ENCODE measurements at regions not wholly inside any gene's neighbourhood (a gene's known extent, or its start where the extent isn't known, plus 50 kb on each side); places are given as distances from the start of the nearest gene placed in this dataset.

DNA sequence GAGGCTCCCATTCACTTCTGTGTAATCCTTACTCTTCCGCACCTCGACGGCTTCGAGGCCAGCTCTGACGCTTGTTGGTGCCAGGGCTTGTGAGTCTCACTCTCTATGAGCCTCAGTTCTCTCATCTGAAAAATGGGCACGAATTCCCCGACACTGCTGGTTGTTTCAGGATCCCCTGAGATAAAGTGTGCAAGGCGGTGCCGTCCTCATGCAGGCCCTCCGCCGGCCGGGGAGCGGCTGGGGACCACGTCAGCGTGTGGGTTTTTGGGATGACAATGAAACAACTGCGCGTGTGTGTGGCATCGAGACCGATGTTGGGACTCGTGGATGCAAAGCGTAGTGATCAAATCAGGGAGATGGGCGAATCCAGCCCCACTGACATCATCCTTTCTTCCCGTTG is 75.6 kb downstream of the FOXL3 start (continued):
- TF ChIP-seq, protein P1, sequence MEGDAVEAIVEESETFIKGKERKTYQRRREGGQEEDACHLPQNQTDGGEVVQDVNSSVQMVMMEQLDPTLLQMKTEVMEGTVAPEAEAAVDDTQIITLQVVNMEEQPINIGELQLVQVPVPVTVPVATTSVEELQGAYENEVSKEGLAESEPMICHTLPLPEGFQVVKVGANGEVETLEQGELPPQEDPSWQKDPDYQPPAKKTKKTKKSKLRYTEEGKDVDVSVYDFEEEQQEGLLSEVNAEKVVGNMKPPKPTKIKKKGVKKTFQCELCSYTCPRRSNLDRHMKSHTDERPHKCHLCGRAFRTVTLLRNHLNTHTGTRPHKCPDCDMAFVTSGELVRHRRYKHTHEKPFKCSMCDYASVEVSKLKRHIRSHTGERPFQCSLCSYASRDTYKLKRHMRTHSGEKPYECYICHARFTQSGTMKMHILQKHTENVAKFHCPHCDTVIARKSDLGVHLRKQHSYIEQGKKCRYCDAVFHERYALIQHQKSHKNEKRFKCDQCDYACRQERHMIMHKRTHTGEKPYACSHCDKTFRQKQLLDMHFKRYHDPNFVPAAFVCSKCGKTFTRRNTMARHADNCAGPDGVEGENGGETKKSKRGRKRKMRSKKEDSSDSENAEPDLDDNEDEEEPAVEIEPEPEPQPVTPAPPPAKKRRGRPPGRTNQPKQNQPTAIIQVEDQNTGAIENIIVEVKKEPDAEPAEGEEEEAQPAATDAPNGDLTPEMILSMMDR (IDR thresholded peaks at IDR 0.05 in 2 of 3, conservative IDR thresholded peaks at IDR 0.05 in 1 of 3; ENCODE audit: control insufficient read depth in 2 of 3, extremely low read depth in 1 of 3, insufficient read depth in 1 of 3, low read depth in 3 of 3, low read length in 3 of 3) = no peak
- no peak for TF ChIP-seq TCF7 (IDR thresholded peaks at IDR 0.05; ENCODE audit: borderline replicate concordance)

DNA sequence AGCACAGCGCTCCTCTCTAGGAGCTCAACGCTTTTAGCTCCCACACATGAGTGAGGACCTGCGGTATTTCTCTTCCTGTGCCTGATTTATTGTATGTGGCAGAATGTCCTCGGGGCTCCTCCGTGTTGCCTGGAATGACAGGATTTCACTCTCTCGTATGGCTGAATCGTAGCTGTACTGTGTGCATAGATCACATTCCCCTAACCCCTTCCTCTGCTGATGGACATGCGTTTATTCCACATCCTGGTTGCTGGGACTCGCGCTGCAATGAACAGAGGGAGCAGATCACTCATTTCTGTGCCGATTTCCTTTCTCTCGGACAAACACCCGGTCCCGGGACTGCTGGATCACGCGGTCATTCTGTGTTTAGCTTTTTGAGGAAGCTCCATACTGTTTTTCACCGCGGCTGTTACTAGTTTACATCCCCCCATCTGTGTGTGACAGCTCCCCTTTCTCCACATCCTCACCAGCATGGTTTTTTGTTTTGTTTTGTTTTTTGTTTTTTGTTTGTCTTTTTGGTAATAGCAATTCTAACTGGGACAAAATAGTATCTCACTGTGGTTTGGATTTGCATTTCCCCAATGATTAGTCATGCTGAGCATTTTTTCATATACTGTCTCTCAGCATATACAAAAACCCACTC is 76.3 kb downstream of the FOXL3 start:
- ATAC-seq (no peak), FAIRE-seq (no peak), DNase-seq (ENCODE audit: low read depth, low spot score) (no peak)
- Histone ChIP-seq H3K27me3 (replicated peaks in 1 of 2; ENCODE audit: control insufficient read depth in 2 of 2, insufficient read depth in 2 of 2, low read length in 1 of 2) (no peaks in the 10 kb centered on the region), H3K9ac (ENCODE audit: control insufficient read depth, insufficient read depth, low read length) (no peak overlapping the region), H3K4me3 (no peak overlapping the region), H3K36me3 (ENCODE audit: control insufficient read depth in 2 of 2, insufficient read depth in 2 of 2, low read length in 1 of 2) (no peaks in the 10 kb centered on the region), H3K27ac (ENCODE audit: control insufficient read depth, insufficient read depth) (no peak overlapping the region), H3K79me2 (ENCODE audit: control insufficient read depth, insufficient read depth, low read length) (no peaks in the 10 kb centered on the region), H3K9me3 (replicated peaks; ENCODE audit: control insufficient read depth, insufficient read depth, low read length) (peaks cover 2% of the 10 kb centered on the region; the same call in 2 of the 3 replicates), H3K4me1 (ENCODE audit: control insufficient read depth, insufficient read depth, low read length) (no peaks in the 10 kb centered on the region; the same call in 1 of the 2 replicates), H4K20me1 (ENCODE audit: control insufficient read depth, insufficient read depth) (no peaks in the 10 kb centered on the region), H3K4me2 (ENCODE audit: control insufficient read depth, insufficient read depth) (no peak overlapping the region), H2AFZ (ENCODE audit: control insufficient read depth, low read depth, low read length) (no peak overlapping the region)
- no TSS peak for BruUV-seq (replicated peaks)
- SMC1A ChIA-PET (ENCODE audit: uncharacterized antibody, unreplicated experiment) = no interaction called here
- in situ Hi-C loops (cut with MboI) = no loop called here
- 1% methylated on average over 18 of the region's 18 CpGs for WGBS (ENCODE audit: insufficient coverage, insufficient replicate concordance, low lambda C conversion rate, missing lambda C conversion rate)
- intact Hi-C loops (cut with micrococcal nuclease; ENCODE audit: unreplicated experiment) = no loop called here
- RAD21 ChIA-PET (ENCODE audit: unreplicated experiment) = no interaction called here
- POLR2A ChIA-PET = no interaction called here
- CTCF ChIA-PET = no interaction called here
- no peak for TF ChIP-seq IRF4 (IDR thresholded peaks at IDR 0.05; ENCODE audit: low read depth, low read length)
- no peak for TF ChIP-seq SUPT20H (IDR thresholded peaks at IDR 0.05; ENCODE audit: borderline replicate concordance, control insufficient read depth, low read depth, low read length)
- TF ChIP-seq PBX3 (IDR thresholded peaks at IDR 0.05; ENCODE audit: insufficient replicate concordance, low read depth, low read length) = no peak
- no peak for TF ChIP-seq BACH1 (IDR thresholded peaks at IDR 0.05; ENCODE audit: borderline replicate concordance)
- TF ChIP-seq, protein P2, sequence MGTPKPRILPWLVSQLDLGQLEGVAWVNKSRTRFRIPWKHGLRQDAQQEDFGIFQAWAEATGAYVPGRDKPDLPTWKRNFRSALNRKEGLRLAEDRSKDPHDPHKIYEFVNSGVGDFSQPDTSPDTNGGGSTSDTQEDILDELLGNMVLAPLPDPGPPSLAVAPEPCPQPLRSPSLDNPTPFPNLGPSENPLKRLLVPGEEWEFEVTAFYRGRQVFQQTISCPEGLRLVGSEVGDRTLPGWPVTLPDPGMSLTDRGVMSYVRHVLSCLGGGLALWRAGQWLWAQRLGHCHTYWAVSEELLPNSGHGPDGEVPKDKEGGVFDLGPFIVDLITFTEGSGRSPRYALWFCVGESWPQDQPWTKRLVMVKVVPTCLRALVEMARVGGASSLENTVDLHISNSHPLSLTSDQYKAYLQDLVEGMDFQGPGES (IDR thresholded peaks at IDR 0.05) = no peak
- TF ChIP-seq CUX1 (IDR thresholded peaks at IDR 0.05; ENCODE audit: insufficient replicate concordance, low read depth, low read length) = no peak
- TF ChIP-seq POLR2AphosphoS5 (IDR thresholded peaks at IDR 0.05; ENCODE audit: low read length) = no peak
- no peak for TF ChIP-seq TBL1XR1 (IDR thresholded peaks at IDR 0.05; ENCODE audit: low read depth, low read length)
- no peak for TF ChIP-seq ZNF622 (IDR thresholded peaks at IDR 0.05)

Data from GM12878 (cell line).